Smooth muscle cell (in vitro differentiated cells): ENCODE measurements at regions not wholly inside any gene's neighbourhood (a gene's known extent, or its start where the extent isn't known, plus 50 kb on each side); places are given as distances from the start of the nearest gene placed in this dataset.
"Not testable (repeated sequence)": the region's sequence is repeated elsewhere in the genome, so short reads cannot be mapped to it uniquely, and the experiment has no call there.

Experiments
- DNase-seq: peaks from one replicate; lab custom pipeline; 2025; ENCODE audit not compliant: unreplicated experiment; lab: John Stamatoyannopoulos, UW
- H2AFZ ChIP-seq: fragments of 200-600 bp; sonication (generic); 2 replicates; pipeline ENCODE4 v1.6.0; 2016; ENCODE audit warnings: antibody characterized with exemption, low read depth, mild to moderate bottlenecking
- H3F3A ChIP-seq: fragments of 200-600 bp; sonication (generic); 2 replicates; pipeline ENCODE4 v1.6.0; 2017; ENCODE audit warnings: antibody characterized with exemption, low read depth
- H3K27ac ChIP-seq: fragments of 200-600 bp; sonication (generic); 2 replicates; pipeline ENCODE4 v1.5.1; 2016; ENCODE audit warnings: low read depth, mild to moderate bottlenecking
- H3K27me3 ChIP-seq: fragments of 200-600 bp; sonication (generic); 2 replicates; pipeline ENCODE4 v1.6.1; 2016; ENCODE audit warnings: low read depth, mild to moderate bottlenecking
- H3K36me3 ChIP-seq: fragments of 200-600 bp; sonication (generic); 2 replicates; pipeline ENCODE4 v1.5.1; 2016; ENCODE audit warnings: low read depth
- H3K4me1 ChIP-seq: fragments of 200-600 bp; sonication (generic); 2 replicates; pipeline ENCODE4 v1.5.1; 2016; ENCODE audit warnings: low read depth
- H3K4me2 ChIP-seq: fragments of 200-600 bp; sonication (generic); 2 replicates; pipeline ENCODE4 v1.6.0; 2016; ENCODE audit warnings: mild to moderate bottlenecking
- H3K4me3 ChIP-seq: fragments of 200-600 bp; sonication (generic); 2 replicates; pipeline ENCODE4 v1.5.1; 2016; ENCODE audit warnings: mild to moderate bottlenecking
- H3K79me2 ChIP-seq: fragments of 200-600 bp; sonication (generic); 2 replicates; pipeline ENCODE4 v1.6.0; 2016; ENCODE audit warnings: low read depth, mild to moderate bottlenecking
- H3K9ac ChIP-seq: fragments of 200-600 bp; sonication (generic); 2 replicates; pipeline ENCODE4 v1.6.0; 2016; ENCODE audit warnings: low read depth
- H3K9me3 ChIP-seq: fragments of 200-600 bp; sonication (generic); replicated peaks from 2 replicates; pipeline ENCODE4 v1.5.1; 2016; ENCODE audit warnings: low read depth
- H4K20me1 ChIP-seq: fragments of 200-600 bp; sonication (generic); 2 replicates; pipeline ENCODE4 v1.6.0; 2016; ENCODE audit warnings: low read depth
- CTCF ChIP-seq: fragments of 200-600 bp; sonication (generic); IDR thresholded peaks from 2 replicates; pipeline ENCODE4 v1.5.1; 2017; ENCODE audit warnings: borderline replicate concordance, mild to moderate bottlenecking, antibody characterized with exemption; ENCODE audit not compliant: insufficient read depth, poor library complexity, severe bottlenecking
- WGBS: methylation state at CpG from one replicate; pipeline ENCODE4 v1.1.7; 2016; ENCODE audit warnings: low lambda C conversion rate; 5-methylcytosine and 5-hydroxymethylcytosine counted together

- H3K9ac ChIP-seq: no peak overlapping the region
- no peak overlapping the region for H3K4me3 ChIP-seq
- H3K9me3 ChIP-seq: no peaks in the 10 kb centered on the region
- no peaks in the 10 kb centered on the region for H4K20me1 ChIP-seq
- no peak overlapping the region for H2AFZ ChIP-seq
- no peaks in the 10 kb centered on the region for H3K79me2 ChIP-seq
- H3K4me2 ChIP-seq: no peak overlapping the region
- WGBS: 77% methylated on average over 10 of the region's 10 CpGs
- peaks cover 9% of the 10 kb centered on the region for H3K4me1 ChIP-seq
- no peaks in the 10 kb centered on the region for H3K36me3 ChIP-seq
- DNase-seq: no peak
- H3K27ac ChIP-seq: no peak overlapping the region
- TF ChIP-seq CTCF: no peak
- H3K27me3 ChIP-seq: no peaks in the 10 kb centered on the region
- no peaks in the 10 kb centered on the region for H3F3A ChIP-seq
Measured at GRCh38 chr9:88873635-88874034, 117.6 kb upstream of the S1PR3 start.

- Histone ChIP-seq H3F3A (no peaks in the 10 kb centered on the region), H3K27ac (no peak overlapping the region), H3K4me1 (peaks cover 9% of the 10 kb centered on the region), H3K9me3 (no peaks in the 10 kb centered on the region), H3K4me2 (no peak overlapping the region), H3K36me3 (no peaks in the 10 kb centered on the region), H3K79me2 (no peaks in the 10 kb centered on the region), H4K20me1 (no peaks in the 10 kb centered on the region), H3K9ac (no peak overlapping the region), H2AFZ (no peak overlapping the region), H3K4me3 (no peak overlapping the region), H3K27me3 (no peaks in the 10 kb centered on the region)
- no peak for DNase-seq
- TF ChIP-seq CTCF: peak; percentile 21
- 80% methylated on average over 6 of the region's 6 CpGs for WGBS
Measured at GRCh38 chr9:88874391-88874790, 116.9 kb upstream of the S1PR3 start.

GRCh38 chr9:88875400-88876120, 115.7 kb upstream of the S1PR3 start:
- 94% methylated on average over 3 of the region's 3 CpGs for WGBS
- no peak overlapping the region for H3K9ac ChIP-seq
- no peak overlapping the region for H3K27ac ChIP-seq
- H4K20me1 ChIP-seq: no peaks in the 10 kb centered on the region
- H3K4me2 ChIP-seq: no peak overlapping the region
- no peaks in the 10 kb centered on the region for H3F3A ChIP-seq
- H2AFZ ChIP-seq: no peak overlapping the region
- no peaks in the 10 kb centered on the region for H3K9me3 ChIP-seq
- H3K27me3 ChIP-seq: no peaks in the 10 kb centered on the region
- TF ChIP-seq CTCF: no peak
- no peak for DNase-seq
- no peaks in the 10 kb centered on the region for H3K36me3 ChIP-seq
- H3K79me2 ChIP-seq: no peaks in the 10 kb centered on the region
- peaks cover 9% of the 10 kb centered on the region for H3K4me1 ChIP-seq
- H3K4me3 ChIP-seq: no peak overlapping the region

- no peaks in the 10 kb centered on the region for H3K27me3 ChIP-seq
- no peak for DNase-seq
- no peaks in the 10 kb centered on the region for H3K9me3 ChIP-seq
- H2AFZ ChIP-seq: no peak overlapping the region
- H3F3A ChIP-seq: no peaks in the 10 kb centered on the region
- no peak overlapping the region for H3K4me2 ChIP-seq
- no peaks in the 10 kb centered on the region for H3K4me1 ChIP-seq
- no peaks in the 10 kb centered on the region for H3K36me3 ChIP-seq
- 73% methylated on average over 8 of the region's 8 CpGs for WGBS
- TF ChIP-seq CTCF: no peak
- H3K4me3 ChIP-seq: no peak overlapping the region
- no peak overlapping the region for H3K27ac ChIP-seq
- no peaks in the 10 kb centered on the region for H3K79me2 ChIP-seq
- H3K9ac ChIP-seq: no peak overlapping the region
- no peaks in the 10 kb centered on the region for H4K20me1 ChIP-seq
Measured at GRCh38 chr9:88880199-88880598, 111.1 kb upstream of the S1PR3 start.

- WGBS: 100% methylated on average over 1 of the region's 1 CpG
- not testable (repeated sequence) for H3K9ac ChIP-seq, H3K79me2 ChIP-seq, H3K27ac ChIP-seq, H3K27me3 ChIP-seq, H3K4me1 ChIP-seq, DNase-seq, H3F3A ChIP-seq, H2AFZ ChIP-seq, H4K20me1 ChIP-seq, H3K9me3 ChIP-seq, H3K4me3 ChIP-seq, H3K36me3 ChIP-seq, H3K4me2 ChIP-seq
Measured at GRCh38 chr9:88884291-88884690, 107.0 kb upstream of the S1PR3 start.
